ENCODE measurements at regions not wholly inside any gene's neighbourhood (a gene's known extent, or its start where the extent isn't known, plus 50 kb on each side); places are given as distances from the start of the nearest gene placed in this dataset.

GRCh38 chr5:173468821-173469251, 140.6 kb upstream of the STC2 start:
- no peak for DNase-seq

GRCh38 chr5:173466227-173466626, 138.0 kb upstream of the STC2 start:
- no peak for DNase-seq

DNA sequence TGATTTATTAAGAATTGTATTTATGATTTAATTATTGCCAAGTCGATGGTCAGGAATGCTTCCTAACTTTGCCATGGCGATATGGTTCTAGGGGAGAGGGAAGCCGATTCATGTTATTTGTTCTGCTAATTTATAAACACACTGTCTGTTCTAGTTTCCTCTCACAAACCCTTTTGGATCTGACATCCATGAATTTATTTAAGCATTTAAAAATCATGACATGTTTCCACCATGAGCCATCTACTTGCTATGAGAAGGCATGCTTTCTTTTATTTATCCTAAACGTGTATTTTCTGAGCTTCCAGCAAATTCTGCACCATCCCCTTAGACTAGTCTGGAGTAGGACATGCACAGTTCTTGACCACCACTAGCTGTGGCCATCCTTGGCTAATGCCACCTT, 136.6 kb upstream of the STC2 start:
- DNase-seq, result no peak

GRCh38 chr5:173463207-173463606, 135.0 kb upstream of the STC2 start:
- DNase-seq, result no peak

DNA sequence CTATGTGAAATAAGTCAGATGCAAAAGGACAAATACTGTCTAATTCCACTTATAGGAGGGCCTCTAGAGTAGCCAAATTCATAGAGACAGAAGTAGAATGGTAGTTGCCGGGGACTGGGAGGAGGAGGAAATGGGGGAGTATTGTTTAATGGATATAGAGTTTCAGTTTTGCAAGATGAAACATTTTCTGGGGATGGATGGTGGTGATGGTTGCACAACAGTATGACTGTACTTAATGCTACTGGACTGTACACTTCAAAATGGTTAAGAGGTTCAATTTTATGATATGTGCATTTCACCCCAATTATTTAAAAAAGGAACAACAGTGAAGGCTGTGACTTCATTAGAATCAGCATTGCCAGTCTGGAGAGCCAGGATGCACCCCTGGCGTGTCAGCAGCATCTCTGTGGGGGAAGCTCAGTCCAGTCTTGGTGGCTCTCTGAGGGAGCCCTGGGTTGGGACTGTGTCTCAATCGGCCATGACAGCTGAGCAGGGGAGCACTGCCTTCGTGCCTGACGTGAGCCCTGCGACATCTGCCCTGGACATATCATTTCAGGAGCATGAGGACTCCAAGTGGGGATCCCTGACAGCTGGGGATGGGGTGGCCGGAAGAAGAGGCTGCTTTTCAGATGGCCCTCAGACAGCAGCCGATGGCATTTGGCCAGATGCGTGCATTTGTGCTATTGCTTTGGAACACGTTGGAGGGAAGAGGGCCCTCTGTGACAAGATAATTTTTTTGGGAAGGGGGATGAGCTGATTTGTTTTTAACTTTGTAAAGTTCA, 130.8 kb upstream of the STC2 start:
- no peak for DNase-seq

GRCh38 chr5:173457482-173457881, 129.3 kb upstream of the STC2 start:
- peak in 1 of 58 donors; percentile 3 for DNase-seq

DNA sequence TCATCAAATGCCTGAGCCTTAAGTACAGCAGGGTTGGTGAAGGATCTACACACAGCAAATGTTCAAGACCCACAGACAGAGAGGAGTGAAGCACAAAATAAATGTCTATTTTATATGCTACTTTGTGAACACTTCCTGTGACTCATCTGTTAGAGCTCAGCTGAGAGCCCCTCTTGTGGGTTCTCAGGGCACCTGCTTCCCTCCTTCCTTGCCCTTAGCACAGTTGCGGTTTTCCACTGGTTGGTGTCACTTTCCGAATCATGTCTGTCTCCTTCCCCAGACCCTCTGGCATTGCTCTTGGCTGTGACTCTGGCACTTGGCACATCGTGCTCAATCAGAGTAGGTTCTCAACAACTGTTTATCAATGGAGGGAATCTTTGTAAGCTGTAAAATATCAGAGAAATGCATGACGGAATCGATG, 128.5 kb upstream of the STC2 start:
- no peak for DNase-seq

DNA sequence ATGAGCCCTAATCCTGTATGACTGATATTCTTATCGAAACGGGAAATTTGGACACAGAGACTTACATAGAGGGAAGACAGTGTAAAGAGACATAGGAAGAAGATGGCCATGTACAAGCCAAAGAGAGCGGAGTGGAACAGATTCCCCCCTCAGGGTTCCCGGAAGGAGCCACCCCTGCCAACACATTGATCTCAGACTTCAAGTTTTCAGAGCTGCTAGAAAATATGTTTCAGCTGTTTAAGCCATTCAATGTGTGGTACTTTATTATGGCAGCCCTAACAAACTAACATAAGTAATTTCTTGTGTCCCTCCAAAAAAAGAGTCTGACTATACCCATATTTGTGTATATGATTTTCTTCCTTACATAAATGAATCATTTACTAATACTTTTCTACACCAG, 128.0 kb upstream of the STC2 start:
- no peak for DNase-seq

GRCh38 chr5:173455599-173455957, 127.4 kb upstream of the STC2 start:
- DNase-seq, result no peak

DNA sequence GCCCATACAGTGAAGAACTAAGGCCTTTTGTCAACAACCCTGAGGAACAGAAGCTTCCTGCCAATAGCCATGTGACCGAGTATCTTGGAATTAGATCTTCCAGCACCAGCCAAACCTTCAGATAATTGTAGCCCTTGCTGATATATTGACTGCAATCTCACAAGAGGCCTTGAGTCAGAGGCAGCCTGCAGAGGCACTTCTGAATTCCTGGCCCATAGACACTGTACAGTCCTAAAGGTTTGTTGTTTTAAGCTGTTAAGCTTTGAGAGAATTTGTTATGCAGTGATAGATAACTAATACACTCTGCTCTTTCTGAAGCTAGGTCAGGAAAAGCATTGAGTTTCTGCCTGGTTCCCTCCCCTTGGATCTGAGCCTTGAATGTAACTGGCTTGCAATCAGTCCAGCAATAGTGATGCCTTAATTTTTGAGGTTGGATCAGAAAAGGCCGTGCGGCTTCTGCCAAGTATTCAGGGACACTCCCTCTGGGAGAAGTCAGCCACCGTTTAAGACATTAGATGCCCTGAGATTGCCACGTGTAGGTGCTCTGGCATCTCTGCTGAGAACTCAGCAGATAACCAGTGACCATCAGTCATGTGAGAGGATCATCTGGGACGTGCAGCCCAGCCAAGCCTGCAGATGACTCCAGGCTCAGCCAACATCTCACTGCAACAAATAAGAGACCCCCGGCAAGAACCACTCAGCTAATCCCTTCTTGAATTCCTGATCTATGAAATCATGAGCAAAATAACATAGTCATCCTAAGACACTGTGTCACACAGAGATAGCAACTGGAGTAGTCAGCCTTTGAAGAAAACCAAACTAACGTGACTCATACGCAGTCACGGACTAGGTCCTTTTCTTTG, 126.8 kb upstream of the STC2 start:
- no peak for DNase-seq

DNA sequence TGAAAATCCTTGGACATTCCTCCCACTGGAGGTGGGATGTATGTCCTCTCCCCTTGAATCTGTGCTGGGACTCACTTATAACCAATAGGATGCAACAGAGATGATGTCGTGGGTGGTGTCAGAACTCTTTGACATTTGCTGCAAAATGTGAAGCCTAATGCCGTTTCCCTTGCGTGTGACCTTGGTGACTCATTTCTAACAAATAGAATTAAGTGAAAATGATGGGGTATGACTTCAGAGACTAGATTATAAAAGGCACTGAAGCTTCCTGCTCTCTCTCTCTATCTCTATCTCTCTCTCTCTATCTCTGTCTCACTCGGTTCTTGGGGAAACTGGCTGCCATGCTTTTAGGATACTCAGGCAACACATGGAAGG, 126.1 kb upstream of the STC2 start:
- DNase-seq, result no peak

DNA sequence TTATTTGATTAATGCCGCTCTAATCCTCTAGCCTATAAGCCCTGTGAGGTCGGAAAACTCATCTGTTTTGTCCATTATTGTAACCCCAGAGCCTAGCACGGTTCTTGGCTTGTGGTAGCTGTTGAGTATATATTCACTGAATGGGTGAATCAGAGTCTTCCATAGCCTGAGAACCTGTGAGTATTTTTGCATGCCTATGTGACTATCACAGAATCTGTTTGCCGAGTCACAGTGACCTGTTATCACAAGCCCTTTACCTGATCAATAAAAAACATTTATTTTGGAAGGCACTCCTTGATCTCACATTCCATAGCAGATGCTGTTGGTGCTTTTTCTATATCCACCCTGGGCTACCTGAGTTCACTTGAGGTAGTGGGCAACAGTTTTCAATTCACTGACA, 125.0 kb upstream of the STC2 start:
- DNase-seq, result no peak

DNA sequence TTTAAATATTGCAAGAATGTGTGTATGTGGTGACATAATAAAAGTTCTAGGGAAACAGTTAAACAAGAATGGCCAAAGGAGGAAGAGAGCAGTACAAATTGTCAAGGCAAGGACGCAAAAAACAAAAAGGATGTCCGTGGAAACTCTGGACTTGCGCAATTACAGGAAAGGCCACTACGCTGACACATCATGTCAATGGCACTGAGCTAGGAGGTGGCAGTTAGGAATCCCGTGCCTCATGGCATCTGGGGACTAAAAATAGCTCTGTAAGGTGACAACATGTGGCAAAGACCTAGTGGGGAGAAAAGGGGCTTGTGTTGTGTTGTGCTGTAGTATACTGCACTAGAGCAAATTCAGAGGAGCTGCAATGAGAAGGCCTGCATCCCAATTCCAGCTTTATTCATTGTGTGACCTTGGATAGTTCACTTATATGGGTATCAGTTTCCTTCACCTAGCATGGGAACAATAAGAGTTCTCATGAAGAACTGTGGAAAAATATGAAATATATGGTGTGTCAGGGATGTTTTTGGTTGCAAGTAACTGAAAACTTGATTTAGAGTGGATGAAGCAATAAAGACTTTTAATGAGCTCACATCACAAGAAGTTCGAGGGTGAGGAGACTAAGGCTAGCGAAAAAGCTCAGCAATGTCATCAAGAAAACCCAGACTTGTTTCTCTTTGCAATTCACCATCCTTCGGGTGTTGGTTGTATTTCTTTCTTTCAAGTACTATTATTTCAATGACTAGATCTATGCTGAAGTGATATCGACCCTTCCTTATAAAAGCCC, 124.1 kb upstream of the STC2 start:
- peak in 1 of 58 donors; percentile 6 for DNase-seq

GRCh38 chr5:173451651-173452050, 123.4 kb upstream of the STC2 start:
- no peak for DNase-seq

- no peak for DNase-seq
Measured at GRCh38 chr5:173451031-173451430, 122.8 kb upstream of the STC2 start.

DNA sequence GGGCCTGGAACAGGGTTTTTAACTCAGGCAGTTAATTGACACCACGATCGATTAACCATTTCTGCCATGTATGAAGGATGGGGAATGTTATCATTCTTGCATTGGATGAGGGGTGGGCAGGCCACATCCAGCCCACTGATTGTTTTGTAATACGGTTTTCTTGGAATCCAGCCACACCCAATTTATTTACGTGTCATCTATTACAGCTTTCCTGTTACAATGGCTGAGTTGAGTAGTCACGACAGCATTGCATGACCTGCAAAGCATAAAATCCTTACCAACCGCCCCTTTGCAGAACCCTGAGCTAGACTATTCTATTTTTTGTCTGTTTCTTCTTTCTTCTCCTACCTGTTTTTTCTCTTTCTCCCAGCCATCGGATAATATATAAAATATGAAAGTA, 122.0 kb upstream of the STC2 start:
- no peak for DNase-seq

DNA sequence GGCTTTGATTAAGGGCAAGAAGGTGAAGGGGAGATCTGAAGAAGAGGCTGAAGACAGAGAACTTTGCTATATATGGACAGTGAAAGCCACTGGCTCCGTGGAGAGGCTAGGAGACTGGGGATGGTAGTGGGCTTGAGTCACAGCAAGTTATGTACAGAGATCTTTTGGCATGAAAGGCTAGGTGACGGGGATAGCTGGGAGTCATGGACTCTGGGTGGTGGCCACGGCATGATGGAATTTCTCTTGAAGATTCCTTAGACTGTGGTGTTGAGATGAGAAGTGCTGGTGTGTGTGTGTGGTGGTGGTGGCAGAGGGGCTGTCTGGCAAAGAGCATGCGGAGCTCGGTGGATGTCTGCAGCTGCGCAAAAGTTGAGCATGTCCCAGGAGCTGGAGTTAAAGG, 120.6 kb upstream of the STC2 start:
- no peak for DNase-seq

GRCh38 chr5:173443971-173444370, 115.8 kb upstream of the STC2 start:
- DNase-seq, result no peak

DNA sequence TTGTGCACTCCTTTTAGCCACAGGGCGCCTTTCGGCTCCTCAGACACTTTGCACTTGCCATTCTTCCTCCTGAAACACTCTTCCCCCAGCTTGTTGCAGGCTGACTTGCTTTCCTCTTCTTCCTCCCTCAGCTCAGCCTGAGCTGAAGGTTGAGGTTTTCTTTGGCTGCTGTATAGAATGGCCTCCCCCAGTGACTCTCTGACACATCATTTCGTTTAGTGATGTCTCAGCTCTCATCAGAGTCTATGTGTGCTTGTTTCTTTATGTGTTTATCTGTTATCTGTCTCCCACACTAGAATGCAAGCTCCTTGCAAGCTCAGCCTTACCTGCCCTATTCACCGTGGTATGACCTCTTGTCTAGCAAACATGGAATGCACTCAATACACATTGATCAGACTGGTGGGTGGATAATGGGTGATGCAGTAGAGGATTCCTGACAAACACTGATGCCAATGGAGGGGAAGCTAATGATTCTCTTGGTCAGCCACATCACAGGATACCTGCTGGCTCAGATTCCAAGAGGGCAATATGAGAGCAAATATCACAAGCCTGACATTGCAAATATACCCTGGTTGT, 112.9 kb upstream of the STC2 start:
- no peak for DNase-seq

- no peak for DNase-seq
Measured at GRCh38 chr5:173438951-173439350, 110.7 kb upstream of the STC2 start.

DNA sequence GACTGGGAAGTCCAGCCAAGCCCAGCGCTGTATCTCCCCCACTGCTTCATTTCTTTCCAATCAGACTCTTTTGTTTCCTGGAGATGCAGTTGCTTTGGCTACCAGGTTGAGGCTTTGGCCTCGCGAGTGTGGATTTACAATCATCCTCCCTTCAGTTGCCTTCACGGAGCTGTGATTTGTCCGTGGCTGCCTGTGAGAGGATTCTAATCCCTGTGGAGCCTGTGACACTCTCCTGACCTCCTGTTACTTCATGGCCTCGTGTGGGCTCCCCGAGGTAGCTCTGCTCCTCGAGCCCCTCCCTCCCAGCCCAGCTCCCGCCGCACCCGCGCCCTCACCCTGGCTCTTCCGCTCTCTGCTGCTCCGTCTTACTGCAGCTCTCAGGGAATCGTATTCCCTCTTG, 107.2 kb upstream of the STC2 start:
- no peak for DNase-seq

DNA sequence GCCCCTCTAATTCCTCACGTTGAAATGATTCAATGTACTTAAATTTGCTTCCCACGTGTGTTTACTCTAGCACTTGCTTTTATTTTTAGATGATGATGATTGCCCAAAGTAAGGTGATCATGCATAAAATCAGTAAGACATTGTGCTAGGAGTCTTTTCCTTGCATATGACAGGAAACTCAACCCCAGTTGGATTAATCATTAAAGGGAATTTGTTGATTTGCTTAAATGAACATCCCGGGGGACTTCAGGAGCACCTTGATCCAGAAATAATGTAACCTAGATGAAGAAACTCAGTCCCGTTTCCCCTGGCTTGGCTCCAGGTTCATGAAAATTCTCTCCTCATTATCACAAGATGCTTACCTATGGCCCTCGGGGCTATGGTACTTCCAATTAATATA, 106.1 kb upstream of the STC2 start:
- DNase-seq, result no peak

All from anterior cingulate cortex (tissue), 58 donors.